ENCODE measurements at regions not wholly inside any gene's neighbourhood (a gene's known extent, or its start where the extent isn't known, plus 50 kb on each side); places are given as distances from the start of the nearest gene placed in this dataset.

DNA sequence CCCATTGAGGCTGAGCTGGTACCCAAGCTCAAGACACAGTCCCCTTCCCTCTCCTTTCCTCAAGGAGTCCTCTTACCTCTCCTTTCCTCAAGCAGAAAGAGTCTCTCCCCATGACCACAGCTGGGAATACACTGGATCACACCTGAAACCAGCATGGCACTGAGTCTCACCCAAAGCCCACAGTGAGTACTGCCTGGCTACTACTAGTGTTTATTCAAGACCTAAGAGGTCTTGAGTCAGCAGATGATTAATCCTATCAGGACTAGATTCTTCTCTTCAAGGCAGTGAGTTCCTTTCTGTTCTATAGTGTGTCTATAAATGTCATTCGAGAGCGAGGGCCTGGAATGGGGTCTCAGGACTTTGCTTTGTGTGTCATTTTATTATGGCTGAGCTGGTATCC lies 111.4 kb downstream of the METTL4 start:
- no peak for ATAC-seq
- no peak for TF ChIP-seq GLIS3 (CRISPR knock-in tag; IDR thresholded peaks at IDR 0.05)
- TF ChIP-seq SNAI2 (CRISPR knock-in tag; IDR thresholded peaks at IDR 0.05) = no peak
- no peak for TF ChIP-seq TCF4 (CRISPR knock-in tag; IDR thresholded peaks at IDR 0.05; ENCODE audit: borderline replicate concordance)
- TF ChIP-seq ZNF70 (CRISPR knock-in tag; IDR thresholded peaks at IDR 0.05) = no peak
- no peak for TF ChIP-seq ZFP3 (CRISPR knock-in tag; IDR thresholded peaks at IDR 0.05)
- TF ChIP-seq TOX (CRISPR knock-in tag; IDR thresholded peaks at IDR 0.05; ENCODE audit: borderline replicate concordance) = no peak
- TF ChIP-seq, protein P1, sequence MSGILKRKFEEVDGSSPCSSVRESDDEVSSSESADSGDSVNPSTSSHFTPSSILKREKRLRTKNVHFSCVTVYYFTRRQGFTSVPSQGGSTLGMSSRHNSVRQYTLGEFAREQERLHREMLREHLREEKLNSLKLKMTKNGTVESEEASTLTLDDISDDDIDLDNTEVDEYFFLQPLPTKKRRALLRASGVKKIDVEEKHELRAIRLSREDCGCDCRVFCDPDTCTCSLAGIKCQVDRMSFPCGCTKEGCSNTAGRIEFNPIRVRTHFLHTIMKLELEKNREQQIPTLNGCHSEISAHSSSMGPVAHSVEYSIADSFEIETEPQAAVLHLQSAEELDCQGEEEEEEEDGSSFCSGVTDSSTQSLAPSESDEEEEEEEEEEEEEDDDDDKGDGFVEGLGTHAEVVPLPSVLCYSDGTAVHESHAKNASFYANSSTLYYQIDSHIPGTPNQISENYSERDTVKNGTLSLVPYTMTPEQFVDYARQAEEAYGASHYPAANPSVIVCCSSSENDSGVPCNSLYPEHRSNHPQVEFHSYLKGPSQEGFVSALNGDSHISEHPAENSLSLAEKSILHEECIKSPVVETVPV (CRISPR knock-in tag; IDR thresholded peaks at IDR 0.05) = no peak
- no peak for TF ChIP-seq RARB (CRISPR knock-in tag; IDR thresholded peaks at IDR 0.05)
- no peak for TF ChIP-seq CSDC2 (CRISPR knock-in tag; IDR thresholded peaks at IDR 0.05)
- no peak for TF ChIP-seq BACH2 (CRISPR knock-in tag; IDR thresholded peaks at IDR 0.05; ENCODE audit: borderline replicate concordance)
- TF ChIP-seq, protein P2, sequence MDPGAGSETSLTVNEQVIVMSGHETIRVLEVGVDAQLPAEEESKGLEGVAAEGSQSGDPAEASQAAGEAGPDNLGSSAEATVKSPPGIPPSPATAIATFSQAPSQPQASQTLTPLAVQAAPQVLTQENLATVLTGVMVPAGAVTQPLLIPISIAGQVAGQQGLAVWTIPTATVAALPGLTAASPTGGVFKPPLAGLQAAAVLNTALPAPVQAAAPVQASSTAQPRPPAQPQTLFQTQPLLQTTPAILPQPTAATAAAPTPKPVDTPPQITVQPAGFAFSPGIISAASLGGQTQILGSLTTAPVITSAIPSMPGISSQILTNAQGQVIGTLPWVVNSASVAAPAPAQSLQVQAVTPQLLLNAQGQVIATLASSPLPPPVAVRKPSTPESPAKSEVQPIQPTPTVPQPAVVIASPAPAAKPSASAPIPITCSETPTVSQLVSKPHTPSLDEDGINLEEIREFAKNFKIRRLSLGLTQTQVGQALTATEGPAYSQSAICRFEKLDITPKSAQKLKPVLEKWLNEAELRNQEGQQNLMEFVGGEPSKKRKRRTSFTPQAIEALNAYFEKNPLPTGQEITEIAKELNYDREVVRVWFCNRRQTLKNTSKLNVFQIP (CRISPR knock-in tag; IDR thresholded peaks at IDR 0.05; ENCODE audit: borderline replicate concordance, low read depth) = no peak

DNA sequence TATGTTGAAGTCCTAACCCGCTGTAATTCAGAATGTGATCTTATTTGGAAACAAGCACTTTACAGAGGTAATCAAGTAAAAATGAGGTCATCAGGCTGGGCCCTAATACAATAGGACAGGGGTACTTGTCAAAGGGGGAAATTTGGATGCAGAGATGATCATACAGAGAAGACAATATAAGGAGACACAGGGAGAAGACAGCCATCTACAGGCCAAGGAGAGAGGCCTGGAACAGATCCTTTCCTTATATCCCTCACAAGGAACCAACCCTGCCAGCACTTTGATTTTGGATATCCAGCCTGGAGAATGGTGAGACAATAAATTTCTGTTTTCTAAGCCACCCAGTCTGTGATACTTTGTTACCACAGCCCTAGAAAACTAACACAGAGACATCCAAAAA lies 104.3 kb downstream of the METTL4 start:
- no peak for ATAC-seq
- TF ChIP-seq SNAI2 (CRISPR knock-in tag; IDR thresholded peaks at IDR 0.05) (no peak), PPARA (CRISPR knock-in tag; IDR thresholded peaks at IDR 0.05; ENCODE audit: borderline replicate concordance) (no peak), ESRRG (CRISPR knock-in tag; IDR thresholded peaks at IDR 0.05) (no peak)

- ATAC-seq = no peak
- no peak for TF ChIP-seq ZNF70 (CRISPR knock-in tag; IDR thresholded peaks at IDR 0.05)
- no peak for TF ChIP-seq ZFP3 (CRISPR knock-in tag; IDR thresholded peaks at IDR 0.05)
- no peak for TF ChIP-seq CREB5 (CRISPR knock-in tag; IDR thresholded peaks at IDR 0.05; ENCODE audit: low read depth)
- TF ChIP-seq GLIS3 (CRISPR knock-in tag; IDR thresholded peaks at IDR 0.05) = no peak
- no peak for TF ChIP-seq TSHZ2 (CRISPR knock-in tag; IDR thresholded peaks at IDR 0.05)
- TF ChIP-seq, protein P2 (CRISPR knock-in tag; IDR thresholded peaks at IDR 0.05; ENCODE audit: borderline replicate concordance, low read depth) = no peak
- no peak for TF ChIP-seq ZC3H10 (CRISPR knock-in tag; IDR thresholded peaks at IDR 0.05)
- no peak for TF ChIP-seq TCF4 (CRISPR knock-in tag; IDR thresholded peaks at IDR 0.05; ENCODE audit: borderline replicate concordance)
- TF ChIP-seq CSDC2 (CRISPR knock-in tag; IDR thresholded peaks at IDR 0.05) = no peak
- TF ChIP-seq OSR1 (CRISPR knock-in tag; IDR thresholded peaks at IDR 0.05) = no peak
- no peak for TF ChIP-seq BACH2 (CRISPR knock-in tag; IDR thresholded peaks at IDR 0.05; ENCODE audit: borderline replicate concordance)
- TF ChIP-seq ISL1 (CRISPR knock-in tag; IDR thresholded peaks at IDR 0.05) = no peak
- TF ChIP-seq PATZ1 (CRISPR knock-in tag; IDR thresholded peaks at IDR 0.05; ENCODE audit: borderline replicate concordance) = no peak
- no peak for TF ChIP-seq SNAI2 (CRISPR knock-in tag; IDR thresholded peaks at IDR 0.05)
- TF ChIP-seq ZFP30 (CRISPR knock-in tag; IDR thresholded peaks at IDR 0.05) = no peak
- no peak for TF ChIP-seq ARNTL (CRISPR knock-in tag; IDR thresholded peaks at IDR 0.05; ENCODE audit: borderline replicate concordance, low read depth)
- TF ChIP-seq ESRRG (CRISPR knock-in tag; IDR thresholded peaks at IDR 0.05) = no peak
- TF ChIP-seq RARB (CRISPR knock-in tag; IDR thresholded peaks at IDR 0.05) = no peak
- no peak for TF ChIP-seq ZNF8 (CRISPR knock-in tag; IDR thresholded peaks at IDR 0.05)
- TF ChIP-seq ZNF565 (CRISPR knock-in tag; conservative IDR thresholded peaks at IDR 0.05; ENCODE audit: low read depth) = no peak
Measured at GRCh38 chr18:2468051-2468450, 103.3 kb downstream of the METTL4 start.

Measured in SK-N-SH treated with all-trans-retinoic acid at 6 μM for 48 hours (cell line).